Fibroblast of pulmonary artery (primary cell): ENCODE measurements at regions not wholly inside any gene's neighbourhood (a gene's known extent, or its start where the extent isn't known, plus 50 kb on each side); places are given as distances from the start of the nearest gene placed in this dataset.

Experiments
- DNase-seq: peaks from one replicate; pipeline ENCODE4 v3.0.0-alpha.2; 2010; ENCODE audit warnings: low read depth
- H3K4me3 ChIP-seq: replicated peaks from 2 replicates; pipeline ENCODE4 v1.5.1; 2011; ENCODE audit warnings: low read depth, mild to moderate bottlenecking, control low read depth, low read length, moderate library complexity
- TF ChIP-seq, protein P1 (sequence below): IDR thresholded peaks from 2 replicates; pipeline ENCODE4 v1.5.1; 2011; ENCODE audit warnings: mild to moderate bottlenecking, control low read depth, low read length, inconsistent platforms; ENCODE audit errors: missing control alignments

DNA sequence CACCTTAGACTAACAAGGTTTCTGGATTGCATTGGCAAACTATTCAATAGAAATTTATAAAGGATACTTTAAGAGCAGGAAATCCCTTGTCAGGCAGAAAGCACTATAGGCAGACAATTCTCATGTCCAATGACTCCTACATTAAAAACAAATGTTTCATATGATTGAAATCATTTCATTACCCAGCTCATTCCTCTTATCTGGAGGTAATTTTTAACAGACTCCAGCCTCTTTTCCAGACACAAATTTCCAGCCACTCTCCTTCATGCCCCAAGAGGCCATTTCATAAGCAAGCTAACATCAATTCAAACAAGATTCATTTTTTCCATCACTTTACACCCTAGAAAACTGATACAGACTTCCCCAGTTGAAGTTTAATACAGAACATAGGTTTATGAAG lies 495.1 kb upstream of the FRG1 start:
- DNase-seq = no peak
- TF ChIP-seq, protein P1, sequence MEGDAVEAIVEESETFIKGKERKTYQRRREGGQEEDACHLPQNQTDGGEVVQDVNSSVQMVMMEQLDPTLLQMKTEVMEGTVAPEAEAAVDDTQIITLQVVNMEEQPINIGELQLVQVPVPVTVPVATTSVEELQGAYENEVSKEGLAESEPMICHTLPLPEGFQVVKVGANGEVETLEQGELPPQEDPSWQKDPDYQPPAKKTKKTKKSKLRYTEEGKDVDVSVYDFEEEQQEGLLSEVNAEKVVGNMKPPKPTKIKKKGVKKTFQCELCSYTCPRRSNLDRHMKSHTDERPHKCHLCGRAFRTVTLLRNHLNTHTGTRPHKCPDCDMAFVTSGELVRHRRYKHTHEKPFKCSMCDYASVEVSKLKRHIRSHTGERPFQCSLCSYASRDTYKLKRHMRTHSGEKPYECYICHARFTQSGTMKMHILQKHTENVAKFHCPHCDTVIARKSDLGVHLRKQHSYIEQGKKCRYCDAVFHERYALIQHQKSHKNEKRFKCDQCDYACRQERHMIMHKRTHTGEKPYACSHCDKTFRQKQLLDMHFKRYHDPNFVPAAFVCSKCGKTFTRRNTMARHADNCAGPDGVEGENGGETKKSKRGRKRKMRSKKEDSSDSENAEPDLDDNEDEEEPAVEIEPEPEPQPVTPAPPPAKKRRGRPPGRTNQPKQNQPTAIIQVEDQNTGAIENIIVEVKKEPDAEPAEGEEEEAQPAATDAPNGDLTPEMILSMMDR = no peak
- no peak overlapping the region for H3K4me3 ChIP-seq

DNA sequence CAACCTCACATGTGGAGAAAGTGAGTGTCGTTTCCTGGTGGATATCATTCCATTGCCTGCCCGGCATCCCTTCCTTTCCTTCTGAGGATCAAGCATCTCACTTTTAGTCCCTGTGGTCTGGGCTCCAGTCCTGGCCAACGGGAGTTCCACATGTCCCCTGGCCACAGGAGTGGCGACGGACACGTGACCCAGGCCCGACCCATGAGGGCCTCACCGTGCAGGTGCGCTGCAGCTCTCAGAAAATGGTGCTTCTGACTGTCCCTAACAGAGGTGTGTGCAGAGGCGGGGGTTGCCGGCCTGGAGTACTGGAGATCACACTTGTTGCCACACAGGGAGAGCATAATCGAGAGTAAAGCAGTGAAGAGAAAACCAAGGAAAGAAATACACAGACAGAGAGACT lies 476.9 kb upstream of the FRG1 start:
- H3K4me3 ChIP-seq = no peak overlapping the region
- DNase-seq = no peak
- TF ChIP-seq, protein P1 = no peak

DNA sequence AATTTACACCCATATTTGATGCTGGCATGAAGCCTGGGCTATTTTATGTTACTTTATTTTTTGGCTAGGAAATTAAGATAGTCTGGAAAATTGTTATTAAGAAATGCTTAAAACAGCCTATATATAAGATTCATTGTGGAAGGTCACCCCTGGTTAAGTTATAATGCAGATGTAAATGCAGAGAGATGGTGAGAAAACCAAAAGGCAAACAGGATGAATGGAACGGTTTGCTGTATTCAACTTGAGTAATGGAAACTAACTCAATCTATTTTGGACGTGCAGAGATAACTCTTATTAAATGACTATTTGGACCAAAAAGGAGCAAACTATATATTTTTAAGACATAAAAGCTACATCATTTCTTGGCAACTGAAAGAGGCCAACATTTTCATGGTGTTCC lies 446.3 kb upstream of the FRG1 start:
- no peak for DNase-seq
- TF ChIP-seq, protein P1 = no peak
- no peak overlapping the region for H3K4me3 ChIP-seq

DNA sequence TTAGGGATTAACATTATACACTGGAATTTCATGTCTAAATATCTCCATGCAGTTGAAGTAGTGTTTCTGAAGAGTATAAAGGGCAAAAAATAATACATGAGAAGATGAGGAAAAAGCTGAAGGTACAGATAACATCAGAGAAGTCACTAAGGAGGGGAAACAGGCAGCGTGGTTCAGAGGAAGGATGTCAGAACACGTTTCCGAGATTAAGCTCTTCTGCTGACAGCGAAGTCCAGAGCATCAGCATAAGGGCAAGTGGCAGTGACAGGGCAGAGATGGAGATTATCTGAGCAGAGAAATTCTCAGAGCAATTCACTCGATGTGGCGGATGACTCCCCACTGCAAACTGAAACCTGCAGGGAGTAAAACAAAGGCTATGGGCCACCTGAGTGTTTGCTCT lies 443.2 kb upstream of the FRG1 start:
- no peak overlapping the region for H3K4me3 ChIP-seq
- no peak for DNase-seq
- TF ChIP-seq, protein P1 = no peak

DNA sequence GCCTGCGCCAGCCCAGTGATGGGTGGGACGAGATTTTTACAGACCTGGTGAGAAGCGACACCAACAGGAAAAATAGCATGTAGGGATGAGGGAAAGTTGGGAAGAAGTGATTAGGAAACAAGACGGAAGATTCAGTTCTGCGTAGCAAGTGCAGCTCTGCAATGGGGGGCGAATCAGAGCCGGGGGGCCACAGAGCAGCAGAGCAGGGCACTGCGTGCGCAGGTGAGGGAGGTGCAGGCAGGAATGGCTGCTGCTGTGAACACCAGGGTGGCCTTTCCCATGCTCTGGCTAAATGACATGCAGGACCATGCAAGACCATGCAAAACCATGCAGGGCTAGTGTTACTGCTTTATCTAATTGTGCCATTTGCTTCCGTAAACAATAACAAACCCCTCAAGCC lies 442.7 kb upstream of the FRG1 start:
- no peak overlapping the region for H3K4me3 ChIP-seq
- no peak for DNase-seq
- TF ChIP-seq, protein P1 = no peak

DNA sequence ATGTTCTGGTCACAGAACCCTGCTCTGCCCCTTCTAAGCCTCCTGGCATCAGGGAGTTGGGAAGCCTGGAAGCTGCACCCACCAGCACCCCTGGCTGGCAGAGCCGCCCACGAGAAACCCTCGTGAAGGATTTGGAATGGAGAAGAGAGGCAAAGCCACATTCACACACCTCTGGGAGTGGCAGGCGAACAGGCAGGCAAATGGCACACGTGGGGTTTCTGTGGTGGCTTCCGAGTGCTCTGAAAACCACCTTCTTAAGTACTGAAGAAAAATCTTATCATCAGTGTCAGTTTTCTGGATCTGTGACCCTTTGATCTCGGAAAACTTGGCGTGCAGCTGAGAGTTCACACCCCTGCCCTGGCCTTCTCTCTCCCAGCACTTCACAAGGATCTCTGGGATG lies 442.2 kb upstream of the FRG1 start:
- TF ChIP-seq, protein P1 = no peak
- no peak overlapping the region for H3K4me3 ChIP-seq
- no peak for DNase-seq

DNA sequence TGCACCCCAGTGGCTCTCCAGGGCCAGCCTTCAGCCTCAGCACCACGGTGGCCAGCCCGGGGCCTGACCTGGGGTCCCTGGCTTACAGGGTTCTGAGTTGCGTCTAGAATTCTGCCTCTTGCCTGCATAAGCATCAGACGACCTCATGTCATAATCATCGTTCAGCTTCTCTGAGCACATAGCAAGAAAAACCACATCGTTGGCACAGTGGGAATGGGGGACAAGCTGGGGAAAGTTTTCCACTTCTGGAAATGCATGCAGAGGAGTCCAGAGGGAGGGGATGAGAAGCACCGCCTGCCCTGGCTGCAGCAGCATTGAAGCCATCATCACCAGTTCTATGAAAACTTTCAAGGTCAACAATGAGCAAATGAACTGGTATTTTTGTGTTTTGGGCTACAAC lies 441.0 kb upstream of the FRG1 start:
- no peak for DNase-seq
- no peak overlapping the region for H3K4me3 ChIP-seq
- TF ChIP-seq, protein P1 = no peak
